GM18907 (cell line): ENCODE measurements at regions not wholly inside any gene's neighbourhood (a gene's known extent, or its start where the extent isn't known, plus 50 kb on each side); places are given as distances from the start of the nearest gene placed in this dataset.
"Not testable (repeated sequence)": the region's sequence is repeated elsewhere in the genome, so short reads cannot be mapped to it uniquely, and the experiment has no call there.

ENCODE experiments used
- ATAC-seq: cut with Tn5 transposase; IDR thresholded peaks from one replicate; pipeline ENCODE4 v1.9.1; 2021; ENCODE audit warnings: mild to moderate bottlenecking, moderate library complexity; ENCODE audit not compliant: unreplicated experiment

DNA sequence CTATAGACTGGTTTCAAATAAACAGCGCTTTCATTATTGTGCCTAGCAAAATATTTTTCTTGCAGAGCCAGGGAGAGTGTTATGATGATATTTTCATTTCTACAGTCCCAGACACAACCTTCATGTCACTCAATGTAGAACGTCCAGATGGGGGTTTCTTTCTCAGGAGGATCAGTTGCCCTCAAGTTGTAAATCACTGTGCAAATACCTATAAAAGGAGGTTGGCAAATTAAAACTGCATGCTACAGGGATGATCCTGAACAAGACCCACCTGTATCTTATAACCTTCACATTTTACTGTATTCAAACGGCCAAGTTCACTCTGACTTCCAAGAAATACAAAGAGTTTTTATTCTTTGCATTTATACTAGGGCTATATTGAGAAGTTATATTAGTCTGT, 486.0 kb downstream of the EDEM1 start:
- ATAC-seq: no peak

DNA sequence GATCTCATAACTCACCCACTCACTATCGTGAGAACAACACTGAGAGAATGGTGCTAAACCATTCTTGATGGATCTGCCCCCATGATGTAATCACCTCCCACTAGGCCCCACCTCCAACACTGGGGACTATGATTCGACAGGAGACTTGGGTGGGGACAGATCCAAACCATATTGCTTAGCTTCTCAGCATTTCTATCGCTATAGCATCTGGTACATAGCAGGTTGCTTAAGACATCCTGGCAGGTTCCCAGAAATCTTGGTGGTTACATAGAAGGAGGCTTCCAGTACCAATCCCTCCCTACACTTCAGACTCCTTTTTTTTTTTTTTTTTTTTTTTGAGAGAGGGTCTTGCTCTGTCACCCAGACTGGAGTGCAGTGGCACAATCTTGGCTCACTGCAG, 487.8 kb downstream of the EDEM1 start:
- no peak for ATAC-seq

DNA sequence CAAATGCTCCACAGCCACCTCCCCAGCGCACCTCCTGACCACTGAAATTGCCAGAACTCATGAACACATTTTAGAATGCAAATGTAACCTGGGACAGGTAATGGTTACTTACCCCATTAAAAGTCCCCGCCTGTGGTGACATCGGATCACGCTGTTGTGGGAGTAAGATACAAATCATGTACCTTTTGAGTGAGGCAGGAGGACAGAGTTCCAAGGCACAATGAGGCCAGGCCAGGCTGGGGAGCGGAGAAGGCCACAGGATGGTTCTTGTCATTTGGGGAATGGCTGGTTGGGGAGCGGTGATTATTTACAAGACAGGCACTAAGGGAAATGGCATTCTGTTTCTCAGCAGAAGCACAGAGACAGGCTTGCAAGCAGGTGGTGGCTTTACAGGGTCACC, 490.0 kb downstream of the EDEM1 start:
- no peak for ATAC-seq

DNA sequence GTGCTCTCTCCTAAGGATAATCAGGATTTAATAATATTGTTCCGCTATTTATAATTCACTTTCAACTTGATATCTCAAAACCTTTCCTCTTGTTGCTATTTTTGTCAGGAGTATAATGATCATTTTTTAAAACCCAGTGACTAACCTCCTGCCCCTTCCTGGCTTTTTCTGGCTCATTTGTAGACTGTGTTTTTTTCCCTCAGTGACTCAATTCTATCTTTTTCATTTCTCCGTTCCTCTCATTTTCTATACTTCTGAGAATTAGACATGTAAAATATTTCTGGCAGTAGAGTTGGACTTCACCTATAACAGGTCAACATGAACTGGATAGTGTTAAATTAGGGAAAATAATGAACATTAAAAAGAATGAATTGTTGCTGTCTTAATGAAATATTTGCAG, 490.7 kb downstream of the EDEM1 start:
- ATAC-seq: no peak

DNA sequence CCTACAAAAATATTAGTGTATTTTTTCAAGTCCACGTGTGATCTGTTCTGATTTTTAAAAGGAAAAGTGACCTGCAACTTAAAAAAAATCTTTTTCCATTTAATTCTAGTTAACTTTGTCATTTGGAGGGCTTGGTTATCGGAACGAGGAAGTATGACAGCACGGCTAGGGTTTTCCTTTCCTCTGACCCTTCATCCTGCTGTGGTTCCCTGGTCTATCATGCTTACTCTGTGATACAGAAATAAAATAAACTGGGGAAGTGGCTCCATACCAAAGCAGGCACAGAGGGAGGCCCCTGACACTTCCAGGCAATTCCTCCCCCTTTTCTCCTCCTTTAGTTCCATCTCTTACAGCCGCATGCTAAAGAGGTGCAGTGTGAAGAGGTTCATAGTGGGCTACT, 491.3 kb downstream of the EDEM1 start:
- ATAC-seq: no peak

DNA sequence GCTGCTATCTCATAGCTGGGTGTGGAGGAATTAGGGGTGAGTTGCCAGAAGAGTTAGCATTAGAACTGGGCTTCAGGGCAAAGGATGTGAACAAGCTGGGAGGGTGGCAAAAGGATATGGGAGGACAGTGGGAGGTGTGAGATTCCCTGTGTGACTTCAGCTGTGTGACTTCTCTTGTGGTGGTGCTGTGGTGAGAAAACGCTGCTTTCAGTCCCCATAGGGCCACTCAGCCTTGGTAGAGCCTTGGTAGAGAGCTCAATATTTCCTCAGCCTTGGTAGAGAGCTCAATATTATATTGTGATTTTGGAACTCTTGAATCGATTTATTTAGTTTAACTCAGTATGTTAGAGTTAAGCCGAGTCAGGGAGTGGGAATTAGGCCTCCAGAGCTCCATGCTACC, 499.7 kb downstream of the EDEM1 start:
- ATAC-seq: no peak

DNA sequence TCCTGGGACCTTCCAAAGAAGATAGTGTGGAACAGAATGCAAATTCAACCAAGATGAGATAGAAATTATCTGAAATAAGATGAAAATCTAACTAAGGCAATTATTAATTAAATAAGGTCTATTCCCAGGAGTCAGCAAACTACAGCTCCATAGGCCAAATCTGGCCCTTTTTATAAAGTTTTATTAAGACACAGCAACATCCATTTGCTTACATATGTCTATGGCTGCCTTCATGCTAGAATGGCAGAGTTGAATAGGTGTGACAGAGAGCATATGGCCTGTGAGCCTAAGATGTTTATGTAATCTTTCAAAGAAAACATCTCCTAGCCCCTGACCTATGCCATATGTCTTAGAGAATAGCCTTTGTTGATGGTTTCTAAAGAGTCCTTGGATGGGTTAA, 503.0 kb downstream of the EDEM1 start:
- no peak for ATAC-seq

DNA sequence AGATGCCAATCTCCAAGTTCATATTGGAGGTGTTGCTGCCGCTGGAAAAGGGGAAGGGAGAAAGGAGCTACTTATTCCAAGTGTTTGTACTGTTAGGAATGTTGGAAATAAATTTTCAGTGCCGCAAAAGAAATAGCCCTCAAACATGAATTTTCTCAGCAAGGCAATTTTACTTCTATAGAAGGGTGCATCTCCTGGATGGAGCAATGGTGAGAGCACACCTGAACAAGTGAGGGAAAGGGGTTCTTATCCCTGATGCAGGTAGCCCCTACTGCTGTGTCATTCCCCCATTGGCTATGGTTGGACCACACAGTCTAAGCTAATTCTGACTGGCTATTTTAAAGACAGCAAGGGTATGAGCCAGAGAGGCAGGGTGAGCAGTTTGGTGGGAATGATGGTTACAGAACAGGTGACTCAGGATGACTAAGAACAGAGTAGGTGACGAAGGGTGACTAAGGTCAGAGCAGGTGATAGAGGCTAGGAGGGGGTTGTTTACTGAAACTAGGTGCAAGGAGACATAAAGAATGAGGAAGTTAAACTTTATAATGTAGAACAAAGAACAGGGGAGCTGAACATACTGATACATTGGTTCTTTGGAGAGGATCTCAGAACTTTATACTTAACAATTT, 503.5 kb downstream of the EDEM1 start:
- ATAC-seq: no peak

DNA sequence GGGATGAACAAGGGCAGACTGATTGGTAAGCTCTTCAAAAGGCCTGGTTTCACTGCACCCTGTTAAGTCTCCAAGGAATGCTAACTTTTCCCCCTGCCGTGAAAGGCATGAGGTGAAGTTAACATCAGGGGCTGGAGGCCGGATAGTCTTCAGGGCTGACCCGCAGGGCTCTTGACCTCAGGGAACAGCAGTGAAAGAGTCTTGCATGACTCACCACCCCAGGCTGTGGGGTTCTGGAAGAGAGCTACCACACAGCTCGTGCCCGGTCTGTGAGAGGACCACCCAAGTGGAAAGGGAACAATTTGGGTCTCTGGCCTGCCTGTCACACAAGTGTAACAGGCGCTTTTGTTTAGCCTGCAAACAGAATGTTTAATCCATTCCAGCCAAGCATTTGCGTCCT, 504.9 kb downstream of the EDEM1 start:
- no peak for ATAC-seq

DNA sequence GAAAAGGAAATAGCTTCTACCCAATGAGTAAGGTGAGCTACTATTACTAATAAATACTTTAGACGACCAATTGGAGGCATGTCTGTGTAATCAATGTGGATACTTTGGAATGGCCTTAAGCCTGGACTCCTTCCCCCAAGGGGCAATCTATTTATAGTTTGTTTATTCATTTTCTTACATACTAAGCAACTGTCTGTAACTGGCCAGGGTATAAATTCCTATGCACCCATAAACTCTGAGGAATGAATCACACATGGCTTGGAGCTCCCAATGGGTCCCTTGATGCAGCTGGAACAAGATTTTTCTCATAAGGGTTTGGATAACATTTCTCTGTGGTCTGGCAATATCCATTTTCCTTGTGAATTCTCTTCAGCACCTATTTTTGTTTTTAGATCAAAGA, 506.8 kb downstream of the EDEM1 start:
- no peak for ATAC-seq

DNA sequence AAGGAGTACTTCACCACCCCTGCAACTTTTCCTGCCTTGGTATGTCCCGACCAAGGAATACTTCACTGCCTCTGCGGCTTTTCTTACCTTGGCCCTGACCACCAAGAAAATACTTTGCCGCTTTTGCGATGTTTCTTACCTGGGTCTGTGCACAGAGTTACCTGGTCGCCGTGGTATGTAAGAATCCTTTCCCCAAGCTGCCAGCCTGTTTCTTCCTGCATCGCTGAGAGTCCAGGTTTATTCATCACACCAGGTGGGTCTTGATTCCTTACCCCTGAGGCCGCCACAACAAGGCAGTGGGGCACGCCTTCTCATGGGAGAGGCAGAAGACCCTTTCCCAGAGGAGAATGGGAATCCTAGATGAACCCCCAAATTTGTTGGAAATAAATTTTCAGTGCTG, 511.3 kb downstream of the EDEM1 start:
- no peak for ATAC-seq

DNA sequence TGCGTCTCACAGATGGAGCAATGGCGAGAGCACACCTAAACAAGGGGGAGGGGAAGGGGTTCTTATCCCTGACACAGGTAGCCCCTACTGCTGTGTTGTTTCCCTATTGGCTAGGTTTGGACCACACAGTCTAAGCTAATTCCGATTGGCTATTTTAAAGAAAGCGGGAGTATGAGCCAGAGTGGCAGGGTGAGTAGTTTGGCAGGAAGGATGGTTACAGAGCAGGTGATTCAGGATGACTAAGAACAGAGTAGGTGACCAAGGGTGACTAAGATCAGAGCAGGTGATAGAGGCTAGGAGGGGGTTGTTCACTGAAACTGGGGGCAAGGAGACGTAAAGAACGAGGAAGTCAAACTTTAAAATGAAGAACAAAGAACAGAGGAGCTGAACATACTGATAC, 511.8 kb downstream of the EDEM1 start:
- ATAC-seq: no peak

DNA sequence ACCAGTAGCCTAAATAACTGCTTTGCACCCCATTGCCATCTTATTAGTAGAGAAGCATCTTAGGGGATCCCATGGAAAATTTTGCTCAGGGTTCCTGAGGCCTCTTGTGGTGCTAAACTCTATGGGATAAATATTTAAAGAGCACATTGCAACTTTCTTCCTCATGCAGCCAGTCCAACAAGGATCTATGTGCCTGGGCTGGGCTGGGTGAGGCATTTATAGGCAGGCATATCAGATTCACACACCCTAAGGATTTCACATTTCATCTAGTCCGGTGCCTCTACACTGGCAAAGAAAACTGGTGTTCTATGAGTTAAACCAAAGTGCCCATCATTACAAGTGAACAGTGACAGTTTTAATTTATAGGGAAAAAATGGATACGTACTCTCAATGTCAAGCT, 512.3 kb downstream of the EDEM1 start:
- ATAC-seq: no peak

DNA sequence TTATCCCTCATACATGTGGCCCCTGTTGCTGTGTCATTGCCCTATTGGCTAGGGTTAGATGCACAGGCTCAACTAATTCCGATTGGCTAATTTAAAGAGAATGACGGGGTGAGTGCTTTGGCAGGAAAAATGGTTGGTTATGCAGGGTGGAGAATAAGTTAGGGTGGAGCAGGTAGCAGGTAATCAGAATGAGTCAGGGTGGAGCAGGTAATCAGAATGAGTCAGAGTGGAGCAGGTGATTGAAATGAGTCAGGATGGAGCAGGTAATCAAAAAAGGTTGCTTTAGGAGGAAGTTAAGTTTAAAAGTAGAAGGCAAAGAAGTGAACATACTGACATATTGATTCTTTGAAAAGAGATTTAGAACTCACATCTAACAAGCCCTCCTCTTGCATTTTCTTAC, 513.5 kb downstream of the EDEM1 start:
- not testable (repeated sequence) for ATAC-seq

DNA sequence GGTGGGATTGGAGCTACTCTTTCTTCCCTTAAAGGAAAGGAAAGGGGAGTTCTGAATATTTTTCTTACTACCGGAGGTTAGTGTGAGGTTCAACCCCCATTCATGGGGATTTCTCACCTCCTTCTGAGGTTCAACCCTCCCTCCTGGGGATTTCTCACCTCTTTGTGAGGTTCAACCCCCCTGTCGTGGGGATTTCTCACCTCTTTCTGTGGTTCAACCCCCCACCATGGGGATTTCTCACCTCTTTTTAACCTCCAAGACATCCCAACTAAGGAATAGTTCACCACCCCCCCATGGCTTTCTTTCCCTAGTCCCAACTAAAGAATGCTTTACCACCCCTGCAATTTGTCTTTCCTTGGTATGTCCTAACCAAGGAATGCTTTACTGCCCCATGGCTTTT, 520.3 kb downstream of the EDEM1 start:
- no peak for ATAC-seq

DNA sequence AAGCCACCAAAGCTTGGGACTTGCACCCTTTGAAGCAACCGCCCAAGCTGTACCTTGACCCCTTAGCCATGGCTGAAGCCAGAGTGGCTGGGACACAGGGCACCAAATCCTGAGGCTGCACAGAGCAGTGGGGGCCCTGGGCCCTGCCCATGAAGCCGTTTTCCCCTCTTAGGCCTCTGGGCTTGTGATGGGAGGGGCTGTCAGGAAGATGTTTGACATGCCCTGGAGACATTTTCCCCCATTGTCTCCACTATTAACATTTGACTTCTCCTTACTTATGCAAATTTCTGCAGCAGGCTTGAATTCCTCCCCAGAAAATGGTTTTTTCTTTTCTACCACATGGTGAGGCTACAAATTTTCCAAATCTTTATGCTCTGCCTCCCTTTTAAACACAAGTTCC, 522.2 kb downstream of the EDEM1 start:
- no peak for ATAC-seq

DNA sequence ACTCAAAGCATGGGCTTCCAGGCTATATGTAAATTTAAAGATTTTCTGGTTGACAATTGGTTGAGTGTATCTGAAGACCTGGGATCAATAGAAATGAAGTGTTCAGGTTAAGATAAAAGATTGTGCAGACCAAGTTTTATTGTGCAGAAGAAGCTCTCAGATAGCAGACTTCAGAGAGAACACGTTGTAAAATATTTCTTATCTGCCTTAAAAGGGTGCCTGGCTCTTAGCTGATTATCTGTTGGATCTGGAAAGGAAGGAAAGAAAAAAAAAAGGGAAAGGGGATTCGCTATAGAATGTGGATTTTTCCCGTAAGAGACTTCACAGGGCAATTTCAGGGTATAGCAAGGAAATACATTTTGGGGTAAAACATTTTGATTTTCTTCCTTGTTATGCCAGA, 523.2 kb downstream of the EDEM1 start:
- no peak for ATAC-seq

DNA sequence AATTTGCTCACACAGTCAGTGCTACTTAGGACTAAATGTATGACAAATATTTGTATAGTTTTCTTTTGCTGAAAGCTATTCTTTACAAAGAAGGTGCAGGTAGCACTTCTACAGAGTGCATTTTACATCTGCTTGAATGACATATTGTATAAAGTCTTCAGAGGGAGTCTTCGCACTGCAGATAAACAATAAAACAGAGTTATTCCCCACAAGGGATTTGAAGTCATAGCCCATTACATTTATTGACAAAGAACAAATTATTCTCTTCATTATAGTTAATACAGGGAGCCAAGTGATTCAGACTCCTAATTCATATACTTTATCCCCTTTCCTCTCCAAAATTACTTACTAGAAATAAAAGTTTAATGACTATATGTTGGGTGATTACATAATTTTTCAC, 529.7 kb downstream of the EDEM1 start:
- no peak for ATAC-seq

DNA sequence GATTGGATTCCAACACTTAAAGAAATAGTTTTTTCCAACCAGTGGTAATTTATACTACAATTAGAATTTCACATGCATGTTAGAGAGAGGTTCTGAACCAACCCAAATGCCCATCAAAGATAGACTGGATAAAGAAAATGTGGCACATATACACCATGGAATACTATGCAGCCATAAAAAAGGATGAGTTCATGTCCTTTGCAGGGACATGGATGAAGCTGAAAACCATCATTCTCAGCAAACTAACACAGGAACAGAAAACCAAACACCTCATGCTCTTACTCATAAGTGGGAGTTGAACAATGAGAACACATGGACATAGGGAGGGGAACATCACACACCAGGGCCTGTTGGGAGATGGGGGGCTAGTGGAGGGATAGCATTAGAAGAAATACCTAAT, 532.2 kb downstream of the EDEM1 start:
- not testable (repeated sequence) for ATAC-seq

DNA sequence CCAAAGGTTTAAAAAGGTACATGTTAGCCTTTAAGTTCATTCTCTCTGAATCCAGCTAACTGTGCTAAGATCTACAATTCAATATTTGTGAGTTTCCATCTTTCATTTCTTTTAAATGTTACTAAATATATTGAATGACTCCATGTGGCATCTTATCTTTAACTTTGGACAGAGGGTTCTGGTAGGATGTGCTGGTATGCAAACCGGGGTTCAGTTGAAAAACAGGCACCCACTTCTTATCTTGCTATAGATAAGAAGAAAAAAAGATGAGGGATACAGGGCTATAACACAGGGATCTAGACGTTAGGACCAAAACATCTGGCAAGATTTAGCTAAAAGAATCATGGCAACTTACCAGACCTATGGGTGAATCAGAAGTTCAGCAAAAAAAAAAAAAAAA, 538.3 kb downstream of the EDEM1 start:
- ATAC-seq: no peak

DNA sequence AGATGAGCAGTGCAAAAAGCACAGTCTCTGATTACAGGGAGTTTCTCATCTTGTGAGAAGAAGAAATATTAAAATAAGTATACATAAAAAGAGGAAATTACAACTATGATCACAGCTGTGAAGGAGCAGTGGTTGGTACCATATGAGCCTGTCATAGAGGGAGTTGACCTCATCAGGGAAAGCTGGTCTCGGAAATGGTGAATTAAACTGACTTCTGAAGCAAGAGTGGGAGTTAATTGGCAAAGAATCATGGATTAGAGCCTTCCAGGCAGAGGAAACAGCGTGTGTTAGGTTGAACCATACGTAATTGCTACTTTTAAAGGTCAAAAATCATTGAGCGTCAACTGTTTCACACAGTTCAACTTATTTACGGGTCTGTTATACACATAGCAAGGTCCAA, 539.1 kb downstream of the EDEM1 start:
- no peak for ATAC-seq

DNA sequence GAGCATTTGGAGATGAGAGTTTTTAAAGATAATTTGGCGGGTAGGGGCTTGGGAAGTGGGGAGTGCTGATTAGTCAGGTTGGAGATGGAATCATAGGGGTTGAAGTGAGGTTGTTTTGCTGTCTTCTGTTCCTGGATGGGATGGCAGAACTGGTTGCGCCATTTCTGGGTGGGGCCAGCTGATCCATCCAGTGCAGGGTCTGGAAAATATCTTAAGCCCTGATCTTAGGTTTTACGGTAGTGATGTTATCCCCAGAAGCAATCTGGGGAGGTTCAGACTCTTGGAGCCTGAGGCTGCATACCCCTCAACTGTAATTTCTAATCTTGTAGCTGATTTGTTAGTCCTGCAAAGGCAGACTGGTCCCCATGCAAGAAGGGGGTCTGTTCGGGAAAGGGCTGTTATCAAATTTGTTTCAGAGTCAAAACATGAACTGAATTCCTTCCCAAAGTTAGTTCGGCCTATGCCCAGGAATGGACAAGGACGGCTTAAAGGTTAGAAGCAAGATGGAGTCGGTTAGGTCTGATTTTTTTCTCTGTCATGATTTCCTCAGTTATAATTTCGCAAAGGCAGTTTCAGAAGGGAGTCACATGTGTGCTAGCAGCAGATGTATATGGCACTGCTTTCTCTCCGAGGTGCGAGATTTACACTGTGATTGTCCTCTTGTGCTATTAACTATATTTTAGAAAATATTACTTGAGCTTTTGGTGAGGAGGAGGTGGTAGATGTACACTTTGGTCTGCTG, 540.4 kb downstream of the EDEM1 start:
- ATAC-seq: no peak

DNA sequence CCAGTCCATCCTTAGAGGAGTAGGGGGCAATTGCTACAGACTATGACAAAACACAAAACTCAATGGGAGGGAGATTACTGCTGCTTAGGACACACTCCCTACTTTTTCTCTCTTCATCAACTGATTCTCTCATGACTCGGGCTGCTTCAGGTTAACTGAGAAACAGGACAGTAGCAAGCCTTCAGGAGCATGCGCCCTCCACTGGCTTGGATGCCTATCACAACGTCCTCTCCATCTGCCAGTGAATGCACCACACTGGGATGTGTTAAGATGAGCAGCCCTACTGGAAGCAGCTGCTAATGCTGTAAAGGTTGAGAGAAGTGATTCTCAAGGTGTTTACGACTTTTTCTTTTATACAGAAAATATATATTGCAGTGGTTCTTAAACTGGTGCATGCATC, 542.3 kb downstream of the EDEM1 start:
- no peak for ATAC-seq
